Mesothelial cell of epicardium (in vitro differentiated cells): ENCODE measurements at regions not wholly inside any gene's neighbourhood (a gene's known extent, or its start where the extent isn't known, plus 50 kb on each side); places are given as distances from the start of the nearest gene placed in this dataset.

Source experiments
- DNase-seq, 2 experiments: peaks; one replicate each; pipeline ENCODE4 v3.0.0; 2021; ENCODE audit warnings: low spot score in 2 of 2; ENCODE audit not compliant: unreplicated experiment in 2 of 2
- H3K27ac Mint-ChIP-seq: 2 replicates; pipeline ENCODE4 v1.8.0; 2021; ENCODE audit warnings: mixed read lengths
- H3K27me3 Mint-ChIP-seq: 2 replicates; pipeline ENCODE4 v1.8.0; 2021; ENCODE audit warnings: low read depth, mixed read lengths
- H3K36me3 Mint-ChIP-seq: 2 replicates; pipeline ENCODE4 v1.8.0; 2021; ENCODE audit warnings: mixed read lengths
- H3K4me1 Mint-ChIP-seq: 2 replicates; pipeline ENCODE4 v1.8.0; 2021; ENCODE audit warnings: mixed read lengths
- H3K4me3 Mint-ChIP-seq: 2 replicates; pipeline ENCODE4 v1.8.0; 2021; ENCODE audit warnings: mild to moderate bottlenecking, moderate library complexity, mixed read lengths
- H3K9me3 Mint-ChIP-seq: 2 replicates; pipeline ENCODE4 v1.8.0; 2021; ENCODE audit warnings: mixed read lengths
- CTCF ChIP-seq: fragments of 200-600 bp; sonication (generic); IDR thresholded peaks from one replicate; pipeline ENCODE4 v1.5.0; 2021; ENCODE audit warnings: antibody characterized with exemption; ENCODE audit not compliant: unreplicated experiment

- Mint-ChIP-seq H3K9me3 (peaks cover 6% of the 10 kb centered on the region), H3K36me3 (no peaks in the 10 kb centered on the region), H3K27me3 (peaks cover 1% of the 10 kb centered on the region), H3K4me1 (no peaks in the 10 kb centered on the region), H3K27ac (no peak overlapping the region), H3K4me3 (no peak overlapping the region)
- TF ChIP-seq CTCF: no peak
- no peak for DNase-seq
These were observed 73.4 kb upstream of the PALS2 start for GRCh38 chr7:24499871-24500270.

GRCh38 chr7:24500599-24500998 lies 72.7 kb upstream of the PALS2 start:
- Mint-ChIP-seq H3K9me3 (peaks cover 6% of the 10 kb centered on the region), H3K4me3 (no peak overlapping the region), H3K36me3 (no peaks in the 10 kb centered on the region), H3K4me1 (no peaks in the 10 kb centered on the region), H3K27me3 (peaks cover 1% of the 10 kb centered on the region), H3K27ac (no peak overlapping the region)
- DNase-seq: no peak
- no peak for TF ChIP-seq CTCF

- Mint-ChIP-seq H3K4me1 (no peaks in the 10 kb centered on the region), H3K27me3 (peaks cover 1% of the 10 kb centered on the region), H3K27ac (no peak overlapping the region), H3K36me3 (no peaks in the 10 kb centered on the region), H3K9me3 (peaks cover 2% of the 10 kb centered on the region), H3K4me3 (no peak overlapping the region)
- DNase-seq: no peak
- no peak for TF ChIP-seq CTCF
These were observed 72.2 kb upstream of the PALS2 start for GRCh38 chr7:24501009-24501408.

GRCh38 chr7:24501443-24502134 lies 71.7 kb upstream of the PALS2 start:
- Mint-ChIP-seq H3K27me3 (peaks cover 1% of the 10 kb centered on the region), H3K9me3 (no peaks in the 10 kb centered on the region), H3K4me1 (no peaks in the 10 kb centered on the region), H3K36me3 (no peaks in the 10 kb centered on the region), H3K27ac (no peak overlapping the region), H3K4me3 (no peak overlapping the region)
- no peak for DNase-seq
- TF ChIP-seq CTCF: no peak

GRCh38 chr7:24502135-24502488 lies 71.1 kb upstream of the PALS2 start:
- DNase-seq: no peak
- Mint-ChIP-seq H3K27me3 (peaks cover 1% of the 10 kb centered on the region), H3K4me1 (no peaks in the 10 kb centered on the region), H3K27ac (no peak overlapping the region), H3K36me3 (no peaks in the 10 kb centered on the region), H3K9me3 (peaks cover under 1% of the 10 kb centered on the region), H3K4me3 (no peak overlapping the region)
- TF ChIP-seq CTCF: no peak

- no peaks in the 10 kb centered on the region for H3K36me3 Mint-ChIP-seq
- peaks cover 9% of the 10 kb centered on the region for H3K9me3 Mint-ChIP-seq
- no peaks in the 10 kb centered on the region for H3K4me1 Mint-ChIP-seq
- no peak for DNase-seq
- no peak overlapping the region for H3K27ac Mint-ChIP-seq
- no peak overlapping the region for H3K4me3 Mint-ChIP-seq
- peaks cover 1% of the 10 kb centered on the region for H3K27me3 Mint-ChIP-seq
- TF ChIP-seq CTCF: no peak
These were observed 69.7 kb upstream of the PALS2 start for GRCh38 chr7:24503506-24503905.
